Caco-2 (cell line): ENCODE measurements at regions not wholly inside any gene's neighbourhood (a gene's known extent, or its start where the extent isn't known, plus 50 kb on each side); places are given as distances from the start of the nearest gene placed in this dataset.
A peak's percentile ranks its signal among the peaks of the same experiment; 100 is the strongest.

ENCODE experiments used
- BruUV-seq: library from RNA; stranded (reverse); fragments of 400-500 nt; replicated peaks from 2 replicates; lab custom pipeline; 2021; lab: Mats Ljungman, UMichigan
- CTCF ChIA-PET: fragments of 300-600 bp; sonication (Branson Sonifier 250); formaldehyde crosslinking; loops from one replicate; lab custom pipeline; 2022; ENCODE audit warnings: antibody characterized with exemption; lab: Charles Lee
- POLR2A ChIA-PET: fragments of 300-600 bp; sonication (Branson Sonifier 250); formaldehyde crosslinking; loops from one replicate; lab custom pipeline; 2022; ENCODE audit warnings: antibody characterized with exemption; lab: Charles Lee
- DNase-seq, 2 experiments: peaks; one replicate each; pipeline versions ENCODE4 v3.0.0 to v3.0.0-alpha.2; 2020 to 2022
- H3K27me3 ChIP-seq: replicated peaks from 2 replicates; pipeline ENCODE4 v1.6.0; 2011; ENCODE audit warnings: low read length; ENCODE audit not compliant: control insufficient read depth, insufficient read depth
- H3K36me3 ChIP-seq: 2 replicates; pipeline ENCODE4 v1.5.1; 2011; ENCODE audit warnings: low read length; ENCODE audit not compliant: control insufficient read depth, insufficient read depth
- H3K4me1 ChIP-seq: fragments of 250-450 bp; sonication (Bioruptor Pico); 2 replicates; pipeline ENCODE4 v1.5.1; 2020; ENCODE audit warnings: mild to moderate bottlenecking
- H3K4me3 ChIP-seq: 2 replicates; pipeline ENCODE4 v1.5.1; 2011; ENCODE audit warnings: low read depth, mild to moderate bottlenecking, control low read depth, low read length
- H3K9me3 ChIP-seq: fragments of 250-450 bp; sonication (Bioruptor Pico); 2 replicates; pipeline ENCODE4 v1.5.1; 2020; ENCODE audit warnings: mild to moderate bottlenecking, moderate library complexity
- H3K27ac Mint-ChIP-seq: one replicate; pipeline ENCODE4 v1.8.0; 2022; ENCODE audit warnings: mixed read lengths; ENCODE audit not compliant: unreplicated experiment
- H3K27me3 Mint-ChIP-seq: one replicate; pipeline ENCODE4 v1.8.0; 2022; ENCODE audit warnings: mixed read lengths; ENCODE audit not compliant: insufficient read depth, unreplicated experiment
- H3K36me3 Mint-ChIP-seq: one replicate; pipeline ENCODE4 v1.8.0; 2022; ENCODE audit warnings: mild to moderate bottlenecking, mixed read lengths; ENCODE audit not compliant: insufficient read depth, unreplicated experiment
- H3K4me1 Mint-ChIP-seq: one replicate; pipeline ENCODE4 v1.8.0; 2022; ENCODE audit warnings: low read depth, mixed read lengths; ENCODE audit not compliant: unreplicated experiment
- H3K4me3 Mint-ChIP-seq: one replicate; pipeline ENCODE4 v1.8.0; 2022; ENCODE audit warnings: mild to moderate bottlenecking, moderate library complexity, mixed read lengths; ENCODE audit not compliant: unreplicated experiment
- H3K9me3 Mint-ChIP-seq: one replicate; pipeline ENCODE4 v1.8.0; 2022; ENCODE audit warnings: mixed read lengths; ENCODE audit not compliant: unreplicated experiment
- intact Hi-C: fragments of 100-400 bp; cut with micrococcal nuclease; formaldehyde crosslinking; loops from one replicate; pipeline ENCODE4 v1.10.0; 2022; ENCODE audit not compliant: unreplicated experiment
- TF ChIP-seq, protein P1 (sequence below), 2 experiments: fragments of 200-600 bp in 1 of 2; IDR thresholded peaks; 1 replicate in 1 of 2; 2 replicates in 1 of 2; pipeline versions ENCODE4 v1.5.1 to v1.8.0; 2011 to 2022; ENCODE audit warnings: antibody characterized with exemption in 1 of 2, control low read depth in 1 of 2, inconsistent platforms in 1 of 2, low read depth in 1 of 2, low read length in 1 of 2, mild to moderate bottlenecking in 1 of 2, moderate library complexity in 1 of 2; ENCODE audit not compliant: insufficient read depth in 1 of 2, severe bottlenecking in 1 of 2, unreplicated experiment in 1 of 2

GRCh38 chr15:62452026-62452425, 286.9 kb upstream of the C2CD4B start:
- CTCF ChIA-PET: no interaction called here
- Mint-ChIP-seq H3K9me3 (no peaks in the 10 kb centered on the region), H3K36me3 (peaks cover 13% of the 10 kb centered on the region), H3K27me3 (no peaks in the 10 kb centered on the region), H3K27ac (no peak overlapping the region), H3K4me3 (no peak overlapping the region), H3K4me1 (peaks cover 27% of the 10 kb centered on the region)
- Histone ChIP-seq H3K9me3 (no peaks in the 10 kb centered on the region), H3K4me3 (no peak overlapping the region), H3K36me3 (no peaks in the 10 kb centered on the region), H3K4me1 (peaks cover 3% of the 10 kb centered on the region; the same call in 1 of the 2 replicates), H3K27me3 (no peaks in the 10 kb centered on the region)
- DNase-seq: no peak
- POLR2A ChIA-PET: no interaction called here
- no TSS peak for BruUV-seq
- TF ChIP-seq, protein P1, sequence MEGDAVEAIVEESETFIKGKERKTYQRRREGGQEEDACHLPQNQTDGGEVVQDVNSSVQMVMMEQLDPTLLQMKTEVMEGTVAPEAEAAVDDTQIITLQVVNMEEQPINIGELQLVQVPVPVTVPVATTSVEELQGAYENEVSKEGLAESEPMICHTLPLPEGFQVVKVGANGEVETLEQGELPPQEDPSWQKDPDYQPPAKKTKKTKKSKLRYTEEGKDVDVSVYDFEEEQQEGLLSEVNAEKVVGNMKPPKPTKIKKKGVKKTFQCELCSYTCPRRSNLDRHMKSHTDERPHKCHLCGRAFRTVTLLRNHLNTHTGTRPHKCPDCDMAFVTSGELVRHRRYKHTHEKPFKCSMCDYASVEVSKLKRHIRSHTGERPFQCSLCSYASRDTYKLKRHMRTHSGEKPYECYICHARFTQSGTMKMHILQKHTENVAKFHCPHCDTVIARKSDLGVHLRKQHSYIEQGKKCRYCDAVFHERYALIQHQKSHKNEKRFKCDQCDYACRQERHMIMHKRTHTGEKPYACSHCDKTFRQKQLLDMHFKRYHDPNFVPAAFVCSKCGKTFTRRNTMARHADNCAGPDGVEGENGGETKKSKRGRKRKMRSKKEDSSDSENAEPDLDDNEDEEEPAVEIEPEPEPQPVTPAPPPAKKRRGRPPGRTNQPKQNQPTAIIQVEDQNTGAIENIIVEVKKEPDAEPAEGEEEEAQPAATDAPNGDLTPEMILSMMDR (IDR thresholded peaks at IDR 0.05; ENCODE audit: insufficient read depth in 1 of 2, low read depth in 1 of 2, low read length in 1 of 2, severe bottlenecking in 1 of 2, unreplicated experiment in 1 of 2): no peak
- intact Hi-C loops: no loop called here

- Mint-ChIP-seq H3K27ac (no peak overlapping the region), H3K9me3 (no peaks in the 10 kb centered on the region), H3K36me3 (peaks cover 19% of the 10 kb centered on the region), H3K4me3 (no peak overlapping the region), H3K4me1 (peaks cover 27% of the 10 kb centered on the region), H3K27me3 (no peaks in the 10 kb centered on the region)
- no peak overlapping the region for H3K4me3 ChIP-seq
- TF ChIP-seq, protein P1 (IDR thresholded peaks at IDR 0.05; ENCODE audit: insufficient read depth in 1 of 2, low read depth in 1 of 2, low read length in 1 of 2, severe bottlenecking in 1 of 2, unreplicated experiment in 1 of 2): no peak
- no peaks in the 10 kb centered on the region for H3K27me3 ChIP-seq
- ChIA-PET CTCF (no interaction called here), POLR2A (no interaction called here)
- no TSS peak for BruUV-seq
- H3K9me3 ChIP-seq: no peaks in the 10 kb centered on the region
- no peak for DNase-seq
- intact Hi-C loops: no loop called here
- peaks cover 3% of the 10 kb centered on the region; the same call in 1 of the 2 replicates for H3K4me1 ChIP-seq
- no peaks in the 10 kb centered on the region for H3K36me3 ChIP-seq
Measured at GRCh38 chr15:62452667-62453066, 287.6 kb upstream of the C2CD4B start.

- peaks cover 27% of the 10 kb centered on the region for H3K4me1 Mint-ChIP-seq
- DNase-seq: no peak
- intact Hi-C loops: no loop called here
- CTCF ChIA-PET: interaction anchor here (0.6 to 0.7 kb wide), 2 partner anchors 67 to 594 kb away, joined by 5 to 6 read pairs; no protein-coding TSS in a partner anchor
- BruUV-seq: no TSS peak
- H3K27ac Mint-ChIP-seq: peak overlapping the region; percentile 39
- Histone ChIP-seq H3K9me3 (no peaks in the 10 kb centered on the region), H3K36me3 (no peaks in the 10 kb centered on the region), H3K4me1 (peaks cover 3% of the 10 kb centered on the region; the same call in 1 of the 2 replicates), H3K4me3 (no peak overlapping the region), H3K27me3 (no peaks in the 10 kb centered on the region)
- H3K9me3 Mint-ChIP-seq: no peaks in the 10 kb centered on the region
- no peaks in the 10 kb centered on the region for H3K27me3 Mint-ChIP-seq
- TF ChIP-seq, protein P1 (IDR thresholded peaks at IDR 0.05; ENCODE audit: insufficient read depth in 1 of 2, low read depth in 1 of 2, low read length in 1 of 2, severe bottlenecking in 1 of 2, unreplicated experiment in 1 of 2): no peak
- POLR2A ChIA-PET: no interaction called here
- H3K36me3 Mint-ChIP-seq: peaks cover 27% of the 10 kb centered on the region
- no peak overlapping the region for H3K4me3 Mint-ChIP-seq
Measured at GRCh38 chr15:62453375-62453774, 288.3 kb upstream of the C2CD4B start.
